Prostate gland (tissue), 2 donors: ENCODE measurements at regions not wholly inside any gene's neighbourhood (a gene's known extent, or its start where the extent isn't known, plus 50 kb on each side); places are given as distances from the start of the nearest gene placed in this dataset.

Experiments used
- DNase-seq: peaks from one replicate; pipeline ENCODE4 v3.0.0-alpha.2; 2019; ENCODE audit warnings: low spot score
- H3K27ac ChIP-seq, 2 donors: fragments of 200-600 bp; sonication (generic); 2 replicates each; pipeline ENCODE4 v1.5.1; 2017 to 2019
- H3K27me3 ChIP-seq: fragments of 200-600 bp; sonication (generic); replicated peaks from 2 replicates; pipeline ENCODE4 v1.5.1; 2019; ENCODE audit not compliant: insufficient read depth
- H3K36me3 ChIP-seq, 2 donors: fragments of 200-600 bp; sonication (generic); 1 replicate in 1 of 2; 2 replicates in 1 of 2; pipeline versions ENCODE4 v1.5.1 to v1.8.1; 2017 to 2019
- H3K4me1 ChIP-seq: fragments of 200-600 bp; sonication (generic); replicated peaks from 2 replicates; pipeline ENCODE4 v1.5.1; 2019
- H3K4me3 ChIP-seq, 2 donors: fragments of 200-600 bp; sonication (generic); 2 replicates each; pipeline ENCODE4 v1.5.1; 2017 to 2019
- H3K9me3 ChIP-seq: fragments of 200-600 bp; sonication (generic); 2 replicates; pipeline ENCODE4 v1.5.1; 2017
- CTCF ChIP-seq, 4 experiments: fragments of 200-600 bp in 2 of 4; fragments of 450-650 bp in 2 of 4; sonication (generic) in 2 of 4; IDR thresholded peaks; 1 replicate in 3 of 4; 2 replicates in 1 of 4; pipeline ENCODE4 v1.5.1; 2016 to 2019; ENCODE audit warnings: antibody characterized with exemption in 4 of 4, mild to moderate bottlenecking in 2 of 4, moderate library complexity in 2 of 4
- POLR2A ChIP-seq: fragments of 450-650 bp; IDR thresholded peaks from one replicate; pipeline ENCODE4 v1.6.1; 2016; ENCODE audit warnings: antibody characterized with exemption, mild to moderate bottlenecking
- POLR2AphosphoS5 ChIP-seq: sonication (generic); formaldehyde crosslinking; IDR thresholded peaks from one replicate; pipeline ENCODE4 v1.6.1; 2017; ENCODE audit warnings: antibody characterized with exemption
- WGBS: methylation state at CpG from one replicate; pipeline ENCODE4 v1.1.5; 2018; 5-methylcytosine and 5-hydroxymethylcytosine counted together
- intact Hi-C: fragments of 100-400 bp; cut with DNase I; formaldehyde crosslinking; loops from one replicate; pipeline ENCODE4 v1.14.2; 2022

- no peaks in the 10 kb centered on the region for H3K36me3 ChIP-seq
- no peaks in the 10 kb centered on the region for H3K9me3 ChIP-seq
- TF ChIP-seq POLR2A, result no peak
- no peak for TF ChIP-seq CTCF (IDR thresholded peaks at IDR 0.05)
- no peak for TF ChIP-seq POLR2AphosphoS5
- H3K4me3 ChIP-seq, result no peak overlapping the region
- no peaks in the 10 kb centered on the region for H3K4me1 ChIP-seq
- WGBS, result 41% methylated on average over 2 of the region's 2 CpGs
- no peak overlapping the region for H3K27ac ChIP-seq
- no peaks in the 10 kb centered on the region for H3K27me3 ChIP-seq
- intact Hi-C loops, result no loop called here
- no peak for DNase-seq
Measured at GRCh38 chr14:48672506-48672905, 913.7 kb downstream of the RPS29 start.

- Histone ChIP-seq H3K36me3 (no peaks in the 10 kb centered on the region), H3K9me3 (no peaks in the 10 kb centered on the region), H3K4me1 (no peaks in the 10 kb centered on the region), H3K27me3 (no peaks in the 10 kb centered on the region), H3K4me3 (no peak overlapping the region), H3K27ac (no peak overlapping the region)
- intact Hi-C loops, result no loop called here
- no peak for DNase-seq
- WGBS, result 75% methylated on average over 4 of the region's 4 CpGs
- TF ChIP-seq POLR2A (no peak), POLR2AphosphoS5 (no peak), CTCF (IDR thresholded peaks at IDR 0.05) (no peak)
Measured at GRCh38 chr14:48670939-48671338, 915.2 kb downstream of the RPS29 start.

- H3K27me3 ChIP-seq, result no peaks in the 10 kb centered on the region
- H3K27ac ChIP-seq, result no peak overlapping the region
- no peaks in the 10 kb centered on the region for H3K9me3 ChIP-seq
- WGBS, result 65% methylated on average over 3 of the region's 3 CpGs
- no peak overlapping the region for H3K4me3 ChIP-seq
- H3K36me3 ChIP-seq, result no peaks in the 10 kb centered on the region
- intact Hi-C loops, result no loop called here
- no peak for DNase-seq
- no peaks in the 10 kb centered on the region for H3K4me1 ChIP-seq
- TF ChIP-seq POLR2AphosphoS5, result no peak
- no peak for TF ChIP-seq CTCF (IDR thresholded peaks at IDR 0.05)
- TF ChIP-seq POLR2A, result no peak
Measured at GRCh38 chr14:48665077-48665784, 920.9 kb downstream of the RPS29 start.

- intact Hi-C loops, result no loop called here
- Histone ChIP-seq H3K4me3 (no peak overlapping the region), H3K4me1 (no peaks in the 10 kb centered on the region), H3K27me3 (no peaks in the 10 kb centered on the region), H3K9me3 (no peaks in the 10 kb centered on the region), H3K36me3 (no peaks in the 10 kb centered on the region), H3K27ac (no peak overlapping the region)
- no peak for DNase-seq
- WGBS, result 95% methylated on average over 1 of the region's 1 CpG
- TF ChIP-seq POLR2AphosphoS5, result no peak
- TF ChIP-seq POLR2A, result no peak
- TF ChIP-seq CTCF (IDR thresholded peaks at IDR 0.05), result no peak
Measured at GRCh38 chr14:48643241-48643640, 942.9 kb downstream of the RPS29 start.

GRCh38 chr14:48628870-48629269 lies 953.5 kb upstream of the MDGA2 start:
- intact Hi-C loops, result no loop called here
- H3K4me3 ChIP-seq, result no peak overlapping the region
- DNase-seq, result no peak
- H3K9me3 ChIP-seq, result no peaks in the 10 kb centered on the region
- no peaks in the 10 kb centered on the region for H3K36me3 ChIP-seq
- H3K27ac ChIP-seq, result no peak overlapping the region
- H3K27me3 ChIP-seq, result no peaks in the 10 kb centered on the region
- no peaks in the 10 kb centered on the region for H3K4me1 ChIP-seq
- TF ChIP-seq POLR2AphosphoS5 (no peak), CTCF (IDR thresholded peaks at IDR 0.05) (no peak), POLR2A (no peak)
